Skeletal muscle satellite cell (primary cell): ENCODE measurements at regions not wholly inside any gene's neighbourhood (a gene's known extent, or its start where the extent isn't known, plus 50 kb on each side); places are given as distances from the start of the nearest gene placed in this dataset.

Source experiments
- H3K27me3 ChIP-seq: 2 replicates; pipeline ENCODE4 v1.7.0; 2013; ENCODE audit warnings: low read length; ENCODE audit not compliant: control insufficient read depth, insufficient read depth
- H3K36me3 ChIP-seq: 2 replicates; pipeline ENCODE4 v1.7.0; 2013; ENCODE audit warnings: mild to moderate bottlenecking, control low read depth, low read length; ENCODE audit not compliant: insufficient read depth
- H3K4me1 ChIP-seq: 2 replicates; pipeline ENCODE4 v1.7.0; 2013; ENCODE audit warnings: low read length; ENCODE audit not compliant: control insufficient read depth, insufficient read depth
- H3K4me2 ChIP-seq: 2 replicates; pipeline ENCODE4 v1.7.0; 2013; ENCODE audit warnings: mild to moderate bottlenecking, low read length
- H3K4me3 ChIP-seq: 2 replicates; pipeline ENCODE4 v1.7.0; 2013; ENCODE audit warnings: low read length
- H3K9ac ChIP-seq: 2 replicates; pipeline ENCODE4 v1.7.0; 2013; ENCODE audit warnings: mild to moderate bottlenecking, low read depth, low read length, moderate library complexity
- H3K9me3 ChIP-seq: replicated peaks from 2 replicates; pipeline ENCODE4 v1.7.0; 2013; ENCODE audit warnings: mild to moderate bottlenecking, control low read depth, low read length

GRCh38 chr9:106602344-106602743, 260.6 kb upstream of the ZNF462 start:
- H3K4me2 ChIP-seq = no peak overlapping the region
- no peaks in the 10 kb centered on the region for H3K36me3 ChIP-seq
- no peaks in the 10 kb centered on the region for H3K27me3 ChIP-seq
- no peaks in the 10 kb centered on the region for H3K4me1 ChIP-seq
- no peak overlapping the region for H3K9ac ChIP-seq
- H3K9me3 ChIP-seq = no peaks in the 10 kb centered on the region
- H3K4me3 ChIP-seq = no peak overlapping the region

DNA sequence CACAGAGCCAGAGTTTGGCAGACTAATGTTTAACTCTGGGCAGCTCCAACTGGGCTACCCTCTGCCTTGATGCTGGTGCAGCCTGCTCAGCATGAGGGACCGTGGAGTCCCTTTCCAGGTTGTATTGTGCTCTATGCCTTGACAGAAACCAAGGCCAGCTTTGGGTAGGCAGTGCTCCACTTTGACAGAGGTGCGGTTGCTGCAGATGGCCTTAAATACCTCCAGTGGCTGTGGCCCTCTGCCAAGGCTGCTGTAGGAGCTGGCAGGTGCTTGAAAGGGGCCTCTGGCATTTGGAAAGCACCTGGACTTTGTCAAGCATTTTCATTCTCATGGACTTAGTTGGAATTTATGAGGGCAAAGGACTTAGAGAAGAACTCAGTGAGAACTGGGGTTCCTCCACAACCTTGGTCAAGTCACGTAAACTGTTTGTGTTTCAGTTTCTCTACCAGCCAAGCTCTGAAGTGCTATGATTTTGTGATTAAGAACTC, 249.7 kb upstream of the ZNF462 start:
- no peak overlapping the region for H3K4me3 ChIP-seq
- peaks cover 3% of the 10 kb centered on the region for H3K27me3 ChIP-seq
- peaks cover 4% of the 10 kb centered on the region for H3K4me1 ChIP-seq
- H3K36me3 ChIP-seq = no peaks in the 10 kb centered on the region
- no peaks in the 10 kb centered on the region for H3K9me3 ChIP-seq
- H3K4me2 ChIP-seq = no peak overlapping the region
- H3K9ac ChIP-seq = no peak overlapping the region

DNA sequence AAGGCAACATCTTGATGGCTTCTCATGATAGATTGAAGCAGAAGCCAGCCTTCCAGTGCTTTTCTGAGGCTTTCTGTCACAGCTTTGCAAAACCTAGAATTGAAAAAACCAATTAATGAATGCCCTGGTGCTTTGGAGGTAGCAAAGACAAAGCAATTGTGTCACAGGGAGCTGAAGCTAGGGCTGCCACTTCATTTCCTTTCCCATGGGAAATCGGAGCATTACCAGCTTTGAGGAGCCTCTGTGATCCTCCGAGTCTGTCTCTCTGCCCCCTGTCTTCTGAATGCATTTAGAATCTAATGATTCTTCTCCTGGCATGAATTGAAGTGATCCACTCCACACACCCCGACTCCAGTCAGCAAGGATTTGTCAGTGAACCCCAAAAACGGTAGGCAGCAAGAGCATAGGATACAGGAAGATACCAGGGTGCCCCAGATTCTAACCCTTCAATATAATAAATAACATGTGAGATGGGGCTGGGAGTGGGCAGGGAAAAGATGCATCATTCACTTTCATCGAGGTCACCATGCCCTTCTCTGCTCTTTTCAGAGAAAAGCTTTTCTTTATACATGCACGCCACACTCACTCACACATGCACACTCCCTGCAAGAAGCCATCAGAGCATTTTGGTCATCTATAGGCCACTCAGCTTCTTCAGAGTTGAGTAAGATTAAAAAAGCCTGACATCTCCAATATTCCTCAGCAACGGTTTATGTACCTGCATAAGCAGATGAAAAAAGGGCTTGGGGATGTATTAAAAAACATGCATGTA, 247.7 kb upstream of the ZNF462 start:
- H3K27me3 ChIP-seq = peaks cover 3% of the 10 kb centered on the region
- no peak overlapping the region for H3K4me2 ChIP-seq
- no peaks in the 10 kb centered on the region for H3K9me3 ChIP-seq
- H3K36me3 ChIP-seq = no peaks in the 10 kb centered on the region
- no peak overlapping the region for H3K4me3 ChIP-seq
- no peak overlapping the region for H3K9ac ChIP-seq
- H3K4me1 ChIP-seq = peaks cover 4% of the 10 kb centered on the region

DNA sequence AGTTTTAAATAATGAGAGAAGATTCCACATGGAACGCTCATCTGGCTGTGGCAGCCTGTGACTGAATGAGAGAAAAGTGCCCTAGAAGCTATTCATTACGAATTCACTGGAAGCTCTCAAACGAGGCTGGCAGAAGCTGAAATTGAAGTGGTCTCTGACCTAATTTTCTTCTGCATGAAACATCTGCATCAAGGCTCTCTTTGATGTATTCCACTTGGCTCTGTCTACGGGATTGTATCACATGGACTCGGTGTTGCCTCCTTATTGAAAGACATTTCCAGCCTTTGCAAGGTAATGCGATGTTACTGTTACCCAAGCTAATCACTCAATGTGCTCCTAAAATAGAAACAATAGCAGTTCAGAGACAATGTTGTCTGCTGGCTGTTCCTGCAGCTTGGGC, 246.9 kb upstream of the ZNF462 start:
- Histone ChIP-seq H3K9me3 (no peaks in the 10 kb centered on the region), H3K27me3 (peaks cover 3% of the 10 kb centered on the region)

DNA sequence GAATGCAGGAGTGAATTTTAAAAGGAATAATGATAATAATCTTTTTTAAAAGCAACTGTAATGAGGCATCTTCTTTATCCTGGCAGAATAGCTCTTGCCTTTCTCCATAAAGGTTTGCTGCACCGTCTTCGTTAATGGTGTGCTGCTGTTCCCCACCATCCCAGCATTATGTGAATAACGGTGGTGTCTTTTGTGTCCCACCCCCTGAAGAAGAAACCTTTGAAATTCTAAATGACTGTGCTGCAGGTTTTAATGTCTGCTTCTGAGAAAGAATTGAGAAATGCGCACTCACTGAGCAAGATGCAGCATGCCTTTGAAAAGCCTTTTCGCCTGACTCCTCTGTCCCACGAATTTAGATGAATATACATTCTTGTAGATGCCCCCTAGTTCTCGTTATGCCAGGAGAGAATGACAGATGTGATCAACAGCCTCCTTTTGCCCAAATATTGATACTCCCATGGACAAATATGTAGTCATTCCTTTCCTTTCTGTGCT, 246.1 kb upstream of the ZNF462 start:
- H3K9me3 ChIP-seq = no peaks in the 10 kb centered on the region
- no peaks in the 10 kb centered on the region for H3K36me3 ChIP-seq
- no peak overlapping the region for H3K4me3 ChIP-seq

More for the DNA sequence above, 246.9 kb upstream of the ZNF462 start:
- no peak overlapping the region for H3K9ac ChIP-seq
- peaks cover 4% of the 10 kb centered on the region for H3K4me1 ChIP-seq
- no peaks in the 10 kb centered on the region for H3K36me3 ChIP-seq
- H3K4me2 ChIP-seq = no peak overlapping the region
- no peak overlapping the region for H3K4me3 ChIP-seq

GRCh38 chr9:106619211-106619610, 243.8 kb upstream of the ZNF462 start:
- Histone ChIP-seq H3K4me1 (peaks cover 4% of the 10 kb centered on the region), H3K4me2 (no peak overlapping the region), H3K9ac (no peak overlapping the region), H3K36me3 (no peaks in the 10 kb centered on the region), H3K27me3 (peaks cover 3% of the 10 kb centered on the region), H3K4me3 (no peak overlapping the region), H3K9me3 (no peaks in the 10 kb centered on the region)

More for the DNA sequence above, 246.1 kb upstream of the ZNF462 start:
- Histone ChIP-seq H3K4me2 (no peak overlapping the region), H3K27me3 (peaks cover 3% of the 10 kb centered on the region), H3K4me1 (peaks cover 8% of the 10 kb centered on the region), H3K9ac (no peak overlapping the region)

DNA sequence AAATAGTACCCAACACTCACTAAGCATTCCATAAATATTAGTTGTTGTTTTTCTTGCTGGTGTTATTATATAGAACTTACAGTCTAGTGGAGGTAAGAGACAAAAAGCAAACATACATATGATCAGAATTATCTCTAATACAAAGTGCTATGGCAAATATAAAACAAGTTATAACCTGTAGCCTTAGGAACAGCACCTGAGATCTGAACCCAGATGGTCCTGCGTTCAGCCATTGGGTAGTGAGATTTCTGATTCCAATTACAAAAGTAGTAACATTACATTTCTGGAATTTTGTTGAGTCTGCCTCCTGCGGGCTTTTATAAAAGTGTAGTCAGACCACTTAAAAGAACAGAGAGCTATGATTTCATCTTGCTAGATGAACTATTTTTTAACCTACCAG, 242.9 kb upstream of the ZNF462 start:
- no peak overlapping the region for H3K4me2 ChIP-seq
- H3K9ac ChIP-seq = no peak overlapping the region
- H3K36me3 ChIP-seq = no peaks in the 10 kb centered on the region
- H3K27me3 ChIP-seq = peaks cover 2% of the 10 kb centered on the region
- no peaks in the 10 kb centered on the region for H3K9me3 ChIP-seq
- no peak overlapping the region for H3K4me3 ChIP-seq
- H3K4me1 ChIP-seq = peaks cover 4% of the 10 kb centered on the region

GRCh38 chr9:106620866-106621265, 242.1 kb upstream of the ZNF462 start:
- Histone ChIP-seq H3K36me3 (no peaks in the 10 kb centered on the region), H3K4me2 (no peak overlapping the region), H3K27me3 (no peaks in the 10 kb centered on the region), H3K9ac (no peak overlapping the region), H3K9me3 (no peaks in the 10 kb centered on the region), H3K4me3 (no peak overlapping the region), H3K4me1 (peaks cover 4% of the 10 kb centered on the region)

- Histone ChIP-seq H3K9ac (peak overlapping the region; percentile 45), H3K4me2 (peak overlapping the region; percentile 70), H3K36me3 (no peaks in the 10 kb centered on the region), H3K4me1 (peaks cover 4% of the 10 kb centered on the region), H3K4me3 (peak overlapping the region; percentile 45), H3K27me3 (no peaks in the 10 kb centered on the region), H3K9me3 (no peaks in the 10 kb centered on the region)
Measured at GRCh38 chr9:106621313-106622163, 241.4 kb upstream of the ZNF462 start.

DNA sequence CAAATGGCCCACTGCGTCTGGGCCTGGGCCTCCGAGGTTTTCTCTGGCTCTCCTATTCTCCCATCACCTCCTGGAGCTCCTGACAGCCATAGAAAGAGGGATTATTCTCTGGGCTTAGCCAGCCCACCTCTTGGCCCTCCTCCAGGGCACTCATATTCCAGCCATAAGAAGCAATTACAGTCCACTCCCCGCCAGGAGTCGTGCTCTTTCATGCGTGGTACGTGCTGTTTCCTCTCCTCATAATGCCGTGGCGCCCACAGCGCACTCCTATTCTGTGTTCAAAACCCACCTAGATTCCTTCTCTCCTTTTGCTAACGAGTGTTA, 240.8 kb upstream of the ZNF462 start:
- Histone ChIP-seq H3K9ac (no peak overlapping the region), H3K4me1 (peaks cover 4% of the 10 kb centered on the region), H3K36me3 (no peaks in the 10 kb centered on the region), H3K27me3 (no peaks in the 10 kb centered on the region), H3K9me3 (no peaks in the 10 kb centered on the region), H3K4me3 (no peak overlapping the region), H3K4me2 (no peak overlapping the region)

- H3K36me3 ChIP-seq = no peaks in the 10 kb centered on the region
- no peak overlapping the region for H3K4me2 ChIP-seq
- no peaks in the 10 kb centered on the region for H3K27me3 ChIP-seq
- H3K4me3 ChIP-seq = no peak overlapping the region
- no peaks in the 10 kb centered on the region for H3K9me3 ChIP-seq
- H3K9ac ChIP-seq = no peak overlapping the region
- H3K4me1 ChIP-seq = peaks cover 4% of the 10 kb centered on the region
Measured at GRCh38 chr9:106623558-106623957, 239.4 kb upstream of the ZNF462 start.
